ENCODE measurements at regions not wholly inside any gene's neighbourhood (a gene's known extent, or its start where the extent isn't known, plus 50 kb on each side); places are given as distances from the start of the nearest gene placed in this dataset.

- Mint-ChIP-seq H3K9me3 (no peaks in the 10 kb centered on the region), H3K27ac (no peak overlapping the region), H3K4me3 (no peak overlapping the region), H3K27me3 (no peaks in the 10 kb centered on the region), H3K4me1 (peaks cover 2% of the 10 kb centered on the region), H3K36me3 (ENCODE audit: low read depth) (no peaks in the 10 kb centered on the region)
- POLR2A ChIA-PET = no interaction called here
- no peak for DNase-seq
- CTCF ChIA-PET = no interaction called here
Measured at GRCh38 chr2:18077231-18077630, 198.8 kb downstream of the KCNS3 start.

GRCh38 chr2:18074476-18074875 is 196.0 kb downstream of the KCNS3 start:
- DNase-seq = no peak
- Mint-ChIP-seq H3K36me3 (ENCODE audit: low read depth) (no peaks in the 10 kb centered on the region), H3K9me3 (no peaks in the 10 kb centered on the region), H3K27me3 (no peaks in the 10 kb centered on the region), H3K27ac (no peak overlapping the region), H3K4me3 (no peak overlapping the region), H3K4me1 (peaks cover 2% of the 10 kb centered on the region)
- ChIA-PET POLR2A (no interaction called here), CTCF (no interaction called here)

- H3K36me3 Mint-ChIP-seq (ENCODE audit: low read depth) = no peaks in the 10 kb centered on the region
- H3K9me3 Mint-ChIP-seq = no peaks in the 10 kb centered on the region
- no peak overlapping the region for H3K27ac Mint-ChIP-seq
- no peak for DNase-seq
- H3K27me3 Mint-ChIP-seq = no peaks in the 10 kb centered on the region
- ChIA-PET CTCF (no interaction called here), POLR2A (no interaction called here)
- H3K4me1 Mint-ChIP-seq = peaks cover 2% of the 10 kb centered on the region
- H3K4me3 Mint-ChIP-seq = no peak overlapping the region
Measured at GRCh38 chr2:18073601-18074000, 195.1 kb downstream of the KCNS3 start.

GRCh38 chr2:18067588-18068384 is 189.3 kb downstream of the KCNS3 start:
- DNase-seq = no peak
- Mint-ChIP-seq H3K9me3 (no peaks in the 10 kb centered on the region), H3K27me3 (no peaks in the 10 kb centered on the region), H3K36me3 (ENCODE audit: low read depth) (no peaks in the 10 kb centered on the region), H3K27ac (no peak overlapping the region), H3K4me3 (no peak overlapping the region), H3K4me1 (no peaks in the 10 kb centered on the region)
- ChIA-PET CTCF (no interaction called here), POLR2A (no interaction called here)

GRCh38 chr2:18066894-18067293 is 188.4 kb downstream of the KCNS3 start:
- no peak for DNase-seq
- H3K27me3 Mint-ChIP-seq = no peaks in the 10 kb centered on the region
- H3K4me3 Mint-ChIP-seq = no peak overlapping the region
- H3K4me1 Mint-ChIP-seq = no peaks in the 10 kb centered on the region
- H3K9me3 Mint-ChIP-seq = no peaks in the 10 kb centered on the region
- CTCF ChIA-PET = no interaction called here
- H3K36me3 Mint-ChIP-seq (ENCODE audit: low read depth) = no peaks in the 10 kb centered on the region
- no peak overlapping the region for H3K27ac Mint-ChIP-seq
- POLR2A ChIA-PET = no interaction called here

GRCh38 chr2:18066066-18066465 is 187.6 kb downstream of the KCNS3 start:
- ChIA-PET POLR2A (no interaction called here), CTCF (no interaction called here)
- H3K9me3 Mint-ChIP-seq = no peaks in the 10 kb centered on the region
- no peaks in the 10 kb centered on the region for H3K36me3 Mint-ChIP-seq (ENCODE audit: low read depth)
- no peaks in the 10 kb centered on the region for H3K27me3 Mint-ChIP-seq
- no peak overlapping the region for H3K27ac Mint-ChIP-seq
- no peaks in the 10 kb centered on the region for H3K4me1 Mint-ChIP-seq
- no peak overlapping the region for H3K4me3 Mint-ChIP-seq
- no peak for DNase-seq

- no peaks in the 10 kb centered on the region for H3K9me3 Mint-ChIP-seq
- ChIA-PET CTCF (no interaction called here), POLR2A (no interaction called here)
- no peaks in the 10 kb centered on the region for H3K4me1 Mint-ChIP-seq
- H3K36me3 Mint-ChIP-seq (ENCODE audit: low read depth) = no peaks in the 10 kb centered on the region
- no peak for DNase-seq
- H3K4me3 Mint-ChIP-seq = no peak overlapping the region
- no peaks in the 10 kb centered on the region for H3K27me3 Mint-ChIP-seq
- H3K27ac Mint-ChIP-seq = no peak overlapping the region
Measured at GRCh38 chr2:18065249-18065648, 186.8 kb downstream of the KCNS3 start.

- no peaks in the 10 kb centered on the region for H3K4me1 Mint-ChIP-seq
- no peak overlapping the region for H3K4me3 Mint-ChIP-seq
- H3K27ac Mint-ChIP-seq = no peak overlapping the region
- H3K9me3 Mint-ChIP-seq = no peaks in the 10 kb centered on the region
- ChIA-PET POLR2A (no interaction called here), CTCF (no interaction called here)
- no peaks in the 10 kb centered on the region for H3K27me3 Mint-ChIP-seq
- DNase-seq = no peak
- H3K36me3 Mint-ChIP-seq (ENCODE audit: low read depth) = no peaks in the 10 kb centered on the region
Measured at GRCh38 chr2:18063826-18064470, 185.5 kb downstream of the KCNS3 start.

- Mint-ChIP-seq H3K27ac (no peak overlapping the region), H3K4me3 (no peak overlapping the region), H3K9me3 (no peaks in the 10 kb centered on the region), H3K27me3 (no peaks in the 10 kb centered on the region), H3K4me1 (no peaks in the 10 kb centered on the region), H3K36me3 (ENCODE audit: low read depth) (no peaks in the 10 kb centered on the region)
- ChIA-PET CTCF (no interaction called here), POLR2A (no interaction called here)
- no peak for DNase-seq
Measured at GRCh38 chr2:18062892-18063291, 184.4 kb downstream of the KCNS3 start.

GRCh38 chr2:18061717-18062116 is 183.2 kb downstream of the KCNS3 start:
- CTCF ChIA-PET = no interaction called here

GRCh38 chr2:18057657-18058056 is 179.2 kb downstream of the KCNS3 start:
- Mint-ChIP-seq H3K4me1 (no peaks in the 10 kb centered on the region), H3K27me3 (no peaks in the 10 kb centered on the region), H3K36me3 (ENCODE audit: low read depth) (no peaks in the 10 kb centered on the region), H3K9me3 (no peaks in the 10 kb centered on the region), H3K27ac (no peak overlapping the region), H3K4me3 (no peak overlapping the region)
- POLR2A ChIA-PET = no interaction called here
- CTCF ChIA-PET = no interaction called here
- no peak for DNase-seq

More at GRCh38 chr2:18061717-18062116, 183.2 kb downstream of the KCNS3 start:
- no peak overlapping the region for H3K4me3 Mint-ChIP-seq
- H3K9me3 Mint-ChIP-seq = no peaks in the 10 kb centered on the region
- POLR2A ChIA-PET = interaction anchor here (0.6 kb wide), 1 partner anchor 557 kb away, joined by 3 read pairs; no protein-coding TSS in a partner anchor
- no peaks in the 10 kb centered on the region for H3K4me1 Mint-ChIP-seq
- DNase-seq = no peak
- H3K27ac Mint-ChIP-seq = no peak overlapping the region
- no peaks in the 10 kb centered on the region for H3K36me3 Mint-ChIP-seq (ENCODE audit: low read depth)
- H3K27me3 Mint-ChIP-seq = no peaks in the 10 kb centered on the region

GRCh38 chr2:18055290-18055689 is 176.8 kb downstream of the KCNS3 start:
- Mint-ChIP-seq H3K36me3 (ENCODE audit: low read depth) (no peaks in the 10 kb centered on the region), H3K9me3 (no peaks in the 10 kb centered on the region)
- POLR2A ChIA-PET = no interaction called here

GRCh38 chr2:18050001-18050400 is 171.5 kb downstream of the KCNS3 start:
- no peak for DNase-seq
- H3K4me3 Mint-ChIP-seq = no peak overlapping the region
- H3K9me3 Mint-ChIP-seq = no peaks in the 10 kb centered on the region
- H3K4me1 Mint-ChIP-seq = no peaks in the 10 kb centered on the region
- no peaks in the 10 kb centered on the region for H3K36me3 Mint-ChIP-seq (ENCODE audit: low read depth)
- POLR2A ChIA-PET = no interaction called here
- H3K27ac Mint-ChIP-seq = no peak overlapping the region
- CTCF ChIA-PET = no interaction called here
- H3K27me3 Mint-ChIP-seq = no peaks in the 10 kb centered on the region

More at GRCh38 chr2:18055290-18055689, 176.8 kb downstream of the KCNS3 start:
- no peak for DNase-seq
- CTCF ChIA-PET = no interaction called here
- H3K4me3 Mint-ChIP-seq = no peak overlapping the region
- H3K27ac Mint-ChIP-seq = no peak overlapping the region
- no peaks in the 10 kb centered on the region for H3K27me3 Mint-ChIP-seq
- H3K4me1 Mint-ChIP-seq = no peaks in the 10 kb centered on the region

GRCh38 chr2:18049325-18049724 is 170.9 kb downstream of the KCNS3 start:
- POLR2A ChIA-PET = no interaction called here
- Mint-ChIP-seq H3K27ac (no peak overlapping the region), H3K36me3 (ENCODE audit: low read depth) (no peaks in the 10 kb centered on the region), H3K27me3 (no peaks in the 10 kb centered on the region), H3K4me1 (no peaks in the 10 kb centered on the region), H3K9me3 (no peaks in the 10 kb centered on the region), H3K4me3 (no peak overlapping the region)
- CTCF ChIA-PET = no interaction called here
- DNase-seq = no peak
